Activated CD8-positive, alpha-beta memory T cell treated with anti-CD3 and anti-CD28 coated beads for 36 hours (primary cell): ENCODE measurements at regions not wholly inside any gene's neighbourhood (a gene's known extent, or its start where the extent isn't known, plus 50 kb on each side); places are given as distances from the start of the nearest gene placed in this dataset.

Experiments used
- CTCF ChIA-PET: fragments of 350-600 bp; sonication (Branson Sonifier 250); formaldehyde crosslinking; loops from one replicate; lab custom pipeline; 2021; ENCODE audit warnings: antibody characterized with exemption; lab: Charles Lee
- POLR2A ChIA-PET: fragments of 350-600 bp; sonication (Branson Sonifier 250); formaldehyde crosslinking; loops from one replicate; lab custom pipeline; 2021; ENCODE audit warnings: antibody characterized with exemption; lab: Charles Lee

DNA sequence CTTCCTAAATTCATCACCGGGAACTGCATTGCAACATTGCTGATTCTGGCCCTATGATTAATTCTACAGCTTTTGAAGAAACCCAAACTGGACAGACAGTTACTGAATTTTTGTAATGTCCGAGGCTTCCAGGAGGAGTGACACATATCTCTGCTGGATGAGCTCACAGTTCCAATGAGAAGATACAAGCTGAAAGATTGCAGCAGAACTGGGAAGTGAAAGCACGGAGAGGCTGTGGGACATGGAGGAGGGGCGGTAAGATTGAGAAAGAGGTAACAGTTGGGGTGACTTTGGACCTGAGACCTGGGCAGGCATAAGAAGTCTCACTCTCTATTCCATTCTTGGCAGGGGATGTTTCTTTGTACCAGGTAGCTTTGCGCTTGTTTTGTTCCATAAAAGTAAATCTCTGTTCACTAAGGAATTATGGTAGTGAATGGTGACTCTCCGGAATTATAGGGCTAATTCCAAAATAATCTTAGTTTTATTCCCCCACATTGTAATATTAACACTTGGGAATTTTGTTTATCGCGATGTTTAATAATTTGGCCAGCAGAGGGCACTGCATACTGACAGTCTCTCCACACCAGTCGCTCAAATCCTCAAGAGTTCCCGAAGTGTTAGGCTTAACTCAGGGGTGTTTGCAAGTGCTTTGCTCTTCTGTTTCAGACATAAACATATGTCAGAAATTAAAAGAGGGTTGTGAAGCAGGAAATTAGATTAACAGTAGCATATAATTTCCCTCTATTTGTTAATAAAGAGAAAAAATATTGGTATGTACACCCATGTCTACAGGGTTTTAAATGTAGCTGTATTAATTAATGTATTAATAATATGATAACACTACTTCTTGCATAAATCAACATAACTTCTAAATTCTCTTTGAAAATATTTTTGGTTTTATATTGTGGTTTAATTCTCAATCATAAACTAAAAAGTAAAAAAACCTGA lies 201.4 kb downstream of the SOCS6 start:
- ChIA-PET CTCF (interaction anchor here (1.1 to 1.2 kb wide), 2 partner anchors 9 to 35 kb away, joined by 3 read pairs; no protein-coding TSS in a partner anchor), POLR2A (no interaction called here)

GRCh38 chr18:70489571-70489970 lies 200.7 kb downstream of the SOCS6 start:
- ChIA-PET CTCF (interaction anchor here (1.2 kb wide), 1 partner anchor 34 kb away, joined by 3 read pairs; no protein-coding TSS in a partner anchor), POLR2A (no interaction called here)

GRCh38 chr18:70469916-70470315 lies 181.1 kb downstream of the SOCS6 start:
- CTCF ChIA-PET: no interaction called here
- POLR2A ChIA-PET: no interaction called here

DNA sequence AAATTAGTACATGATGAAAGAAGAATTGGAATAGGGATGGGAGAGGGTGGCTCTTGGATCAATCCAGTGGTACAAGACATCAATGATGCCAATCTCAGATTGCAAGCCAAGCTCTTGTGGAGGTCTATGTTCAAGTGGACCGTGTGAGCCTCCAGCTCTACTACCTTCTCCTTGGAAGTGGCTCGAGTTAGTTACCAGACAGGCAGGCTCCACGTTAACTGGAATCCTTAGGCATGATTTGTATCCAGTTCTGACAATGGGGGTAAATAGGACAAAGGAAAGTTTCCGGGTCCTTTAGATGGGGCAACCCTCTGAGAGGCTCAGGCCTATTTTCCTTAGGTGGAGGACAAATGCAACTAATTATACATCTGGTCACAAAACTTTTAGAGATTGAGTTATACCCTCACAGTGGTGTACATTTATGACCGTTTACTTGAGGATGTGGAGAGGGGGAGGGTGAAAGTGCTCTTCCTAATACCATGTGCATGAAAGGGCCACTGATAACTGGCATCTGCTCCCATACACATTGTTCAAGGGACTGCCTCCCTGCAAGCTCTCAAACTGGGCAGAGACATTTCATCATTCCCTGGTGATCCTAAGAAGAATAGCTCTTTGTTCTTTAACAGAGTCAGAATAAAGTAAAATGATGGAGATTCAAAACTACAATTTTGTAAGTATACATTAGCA lies 180.2 kb downstream of the SOCS6 start:
- ChIA-PET POLR2A (no interaction called here), CTCF (no interaction called here)

DNA sequence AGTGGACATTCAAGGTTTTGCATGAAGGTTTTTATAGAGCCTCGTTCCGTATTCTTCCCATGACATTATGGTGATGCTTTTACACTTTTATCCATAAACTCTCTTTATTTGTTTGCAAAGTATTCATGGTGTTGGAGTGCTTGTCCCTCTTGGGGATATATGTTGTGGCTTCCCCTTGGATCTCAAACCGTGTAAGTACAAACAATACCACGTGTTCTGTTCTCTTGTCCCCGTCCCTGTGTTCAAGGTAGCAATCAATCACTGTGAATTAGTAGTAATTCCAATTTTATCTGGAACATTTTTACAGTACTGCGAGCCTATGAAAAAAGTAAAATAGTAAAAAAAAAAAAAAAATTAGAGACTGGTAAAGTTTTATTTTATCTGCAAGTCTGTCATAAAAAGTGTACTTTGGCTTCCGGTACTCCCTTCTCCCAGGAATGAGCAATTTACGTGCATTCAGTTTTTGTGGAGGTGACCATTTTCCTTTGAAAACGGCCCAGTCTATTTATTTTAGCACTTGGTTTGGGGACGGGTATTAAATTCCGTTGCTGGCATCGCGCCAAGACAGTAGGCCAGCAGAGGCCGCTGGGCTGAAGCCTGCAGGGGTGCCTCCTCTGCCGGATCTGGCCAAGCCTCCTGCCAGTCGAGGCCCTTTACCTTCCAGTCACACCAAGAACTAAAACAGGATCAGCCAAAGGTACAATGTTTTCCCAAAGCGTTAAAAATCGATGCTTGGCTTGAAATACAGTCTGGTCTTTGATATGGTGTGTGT lies 175.7 kb downstream of the SOCS6 start:
- POLR2A ChIA-PET: no interaction called here
- CTCF ChIA-PET: no interaction called here

DNA sequence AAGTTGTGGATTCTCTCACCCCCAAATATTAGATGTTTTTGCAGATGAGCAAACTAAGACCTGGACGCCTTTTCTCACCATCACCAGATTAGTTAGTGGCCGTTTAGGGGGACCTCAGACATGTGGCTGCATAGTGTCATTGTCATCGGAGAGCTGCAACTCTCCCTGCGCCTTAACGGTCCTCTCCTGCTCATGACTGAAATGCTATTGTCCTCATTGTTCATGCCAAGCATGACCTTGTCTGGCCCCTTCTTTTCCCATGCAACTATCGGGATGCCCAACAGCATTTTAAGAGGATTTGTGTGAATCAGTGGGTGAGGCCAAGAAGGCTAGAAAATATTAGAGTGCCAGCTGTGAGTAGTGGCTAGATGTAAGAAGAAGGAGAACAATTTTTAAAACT lies 174.2 kb downstream of the SOCS6 start:
- ChIA-PET CTCF (no interaction called here), POLR2A (no interaction called here)

GRCh38 chr18:70462078-70462439 lies 173.2 kb downstream of the SOCS6 start:
- CTCF ChIA-PET: no interaction called here
- POLR2A ChIA-PET: no interaction called here

DNA sequence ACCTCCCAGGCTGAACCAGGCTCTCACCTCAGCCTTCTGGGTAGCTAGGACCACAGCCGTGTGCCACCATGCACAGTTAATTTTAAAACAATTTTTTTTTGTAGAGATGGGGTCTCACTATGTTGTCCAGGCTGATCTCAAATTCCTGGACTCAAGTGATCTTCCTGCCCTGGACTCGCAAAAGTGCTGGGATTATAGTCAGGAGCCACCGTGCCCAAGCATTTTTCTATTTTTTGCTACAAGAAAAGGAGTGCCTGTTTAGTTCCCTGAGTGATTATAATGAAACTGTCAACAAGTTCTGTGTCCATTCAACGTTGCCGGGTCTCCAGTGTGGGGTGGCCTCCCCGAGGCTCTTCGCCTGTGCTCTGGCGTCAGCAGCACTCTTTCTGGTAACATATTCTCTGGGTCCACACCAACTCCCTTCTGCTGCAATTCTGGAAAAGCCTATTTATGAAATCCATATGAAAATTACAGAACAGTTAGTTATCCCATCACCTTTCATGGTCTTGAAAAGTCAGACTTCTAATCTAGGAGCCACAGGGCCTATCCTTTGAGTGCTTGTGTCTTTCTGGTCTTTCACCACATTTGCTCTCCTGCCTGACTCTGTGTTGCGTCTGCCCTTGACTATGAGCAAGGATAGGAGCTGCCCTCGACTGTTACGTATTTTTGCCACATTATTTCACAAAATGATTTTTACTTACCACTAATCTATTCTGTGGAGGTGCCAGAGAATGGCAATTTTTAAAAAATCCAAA lies 172.7 kb downstream of the SOCS6 start:
- POLR2A ChIA-PET: no interaction called here
- CTCF ChIA-PET: no interaction called here

GRCh38 chr18:70459731-70460130 lies 170.9 kb downstream of the SOCS6 start:
- ChIA-PET POLR2A (no interaction called here), CTCF (no interaction called here)

DNA sequence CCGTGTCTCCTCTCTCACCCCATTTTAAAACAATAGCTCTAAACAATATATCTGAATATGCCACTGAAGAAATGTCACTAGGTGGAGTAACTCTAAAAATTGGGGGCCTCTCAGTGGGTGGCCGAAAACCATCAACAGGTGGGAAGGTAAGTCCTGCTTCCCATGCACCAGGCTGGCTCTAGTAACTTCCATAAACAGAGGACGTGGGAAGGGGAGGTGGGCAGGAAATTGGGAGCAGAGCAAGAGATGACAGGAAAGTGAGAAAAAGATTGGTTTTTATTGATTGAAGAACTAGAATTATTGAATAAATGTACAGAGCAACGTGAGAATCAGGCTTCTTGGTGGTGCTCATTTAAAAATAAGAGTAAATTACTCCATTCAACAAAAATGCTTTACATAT lies 170.4 kb downstream of the SOCS6 start:
- ChIA-PET POLR2A (no interaction called here), CTCF (no interaction called here)

DNA sequence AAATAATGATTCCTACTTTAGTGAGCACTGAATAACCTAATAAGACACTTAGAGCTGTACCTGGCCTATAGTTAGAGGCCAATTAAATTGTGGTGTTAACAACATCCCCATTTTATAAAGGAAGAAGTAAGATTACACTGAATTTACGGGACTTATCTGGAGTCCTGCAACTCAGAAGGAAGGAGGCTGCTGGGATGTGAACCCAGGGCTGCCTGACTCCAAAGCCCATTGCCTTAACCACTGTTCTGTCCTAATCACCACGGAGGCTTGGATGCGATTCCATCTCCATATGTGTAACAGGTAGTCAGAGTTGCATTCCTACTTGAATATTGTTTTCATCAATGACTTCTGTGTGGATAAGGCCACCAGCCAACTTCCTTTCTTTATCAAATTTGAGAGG lies 168.9 kb downstream of the SOCS6 start:
- ChIA-PET CTCF (no interaction called here), POLR2A (no interaction called here)

GRCh38 chr18:70457223-70457622 lies 168.4 kb downstream of the SOCS6 start:
- ChIA-PET POLR2A (no interaction called here), CTCF (no interaction called here)

DNA sequence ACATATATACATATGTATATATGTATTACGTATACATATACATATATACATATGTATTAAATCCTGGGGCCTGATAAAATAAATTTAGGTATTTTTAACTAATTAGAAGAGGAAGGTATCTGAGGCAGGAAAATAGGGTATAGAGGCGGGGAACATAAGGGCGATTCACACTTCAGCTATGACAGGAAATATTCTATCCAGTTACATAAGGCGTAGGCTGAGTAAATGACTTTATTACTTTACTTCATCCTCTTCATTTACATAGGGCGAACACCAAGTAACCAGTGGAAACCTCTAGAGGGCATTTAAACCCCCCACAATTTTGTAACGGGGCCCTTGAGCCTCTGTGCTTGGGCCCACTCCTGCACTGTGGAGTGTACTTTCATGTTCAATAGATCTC lies 167.5 kb downstream of the SOCS6 start:
- ChIA-PET CTCF (no interaction called here), POLR2A (no interaction called here)

DNA sequence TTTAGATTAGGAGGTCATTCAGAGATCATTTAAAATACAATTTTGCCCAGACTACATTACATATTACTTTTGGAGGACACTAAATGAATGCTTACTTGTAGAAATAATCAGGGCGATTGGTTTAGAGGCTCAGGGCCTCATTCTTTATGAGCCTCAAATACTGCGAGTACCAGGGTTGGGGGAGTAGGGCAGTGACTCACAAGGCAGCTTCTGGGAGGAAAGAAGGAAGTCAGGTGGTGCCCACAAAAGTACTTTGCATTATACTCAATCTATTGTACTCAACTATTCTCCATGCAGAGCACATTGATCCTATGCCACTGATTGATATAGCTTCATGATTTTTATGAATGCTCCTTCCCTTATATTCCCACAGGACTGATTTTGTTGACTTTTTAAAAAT lies 166.9 kb downstream of the SOCS6 start:
- POLR2A ChIA-PET: no interaction called here
- CTCF ChIA-PET: interaction anchor here (1.3 to 1.6 kb wide), 2 partner anchors 34 to 261 kb away, joined by 3 read pairs; no protein-coding TSS in a partner anchor

GRCh38 chr18:70454704-70455322 lies 166.0 kb downstream of the SOCS6 start:
- ChIA-PET POLR2A (no interaction called here), CTCF (interaction anchor here (0.6 to 1.6 kb wide), 5 partner anchors 21 to 260 kb away, joined by 3 to 5 read pairs (median 3); no protein-coding TSS in a partner anchor)

GRCh38 chr18:70453058-70453775 lies 164.4 kb downstream of the SOCS6 start:
- ChIA-PET POLR2A (no interaction called here), CTCF (no interaction called here)

- ChIA-PET CTCF (interaction anchor here (0.6 kb wide), 1 partner anchor 98 kb away, joined by 4 read pairs; no protein-coding TSS in a partner anchor), POLR2A (no interaction called here)
Observed at GRCh38 chr18:70452501-70452900, 163.7 kb downstream of the SOCS6 start.
